ENCODE measurements at regions not wholly inside any gene's neighbourhood (a gene's known extent, or its start where the extent isn't known, plus 50 kb on each side); places are given as distances from the start of the nearest gene placed in this dataset.

GRCh38 chr10:31133792-31134310, 102.2 kb upstream of the ZNF438 start (continued):
- TF ChIP-seq IRF3 (IDR thresholded peaks at IDR 0.05; ENCODE audit: low read depth, low read length) (no peak), RFX5 (IDR thresholded peaks at IDR 0.05; ENCODE audit: low read length) (no peak), GABPA (IDR thresholded peaks at IDR 0.05; ENCODE audit: low read depth) (no peak), FOXM1 (IDR thresholded peaks at IDR 0.05; ENCODE audit: low read depth) (no peak), FOXJ3 (CRISPR knock-in tag; IDR thresholded peaks at IDR 0.05) (0 out of 2 replicates have a peak, but pooled peaks have one; percentile 67), USF2 (IDR thresholded peaks at IDR 0.05; ENCODE audit: borderline replicate concordance, low read depth, low read length) (peak; percentile 33; the same call in 1 of the 2 replicates), ELF1 (IDR thresholded peaks at IDR 0.05) (no peak), GATA2 (CRISPR knock-in tag; IDR thresholded peaks at IDR 0.05) (no peak; the same call in 1 of the 2 replicates), USF1 (IDR thresholded peaks at IDR 0.05; ENCODE audit: borderline replicate concordance, low read depth) (peak; percentile 88), ZBTB33 (IDR thresholded peaks at IDR 0.05; ENCODE audit: borderline replicate concordance, low read depth) (no peak), POLR2AphosphoS5 (IDR thresholded peaks at IDR 0.05; ENCODE audit: low read depth, low read length) (peak; percentile 42; the same call in 1 of the 2 replicates), TCF12 (IDR thresholded peaks at IDR 0.05) (no peak), RAD21 (IDR thresholded peaks at IDR 0.05; ENCODE audit: low read length) (no peak), FOSL2 (IDR thresholded peaks at IDR 0.05; ENCODE audit: borderline replicate concordance, low read depth) (no peak), MXI1 (IDR thresholded peaks at IDR 0.05; ENCODE audit: low read depth, low read length) (peak; percentile 63; the same call in 1 of the 2 replicates), NRF1 (IDR thresholded peaks at IDR 0.05; ENCODE audit: low read depth, low read length) (no peak), CHD2 (IDR thresholded peaks at IDR 0.05; ENCODE audit: low read length, partially characterized antibody) (peak; percentile 88), SMC3 (IDR thresholded peaks at IDR 0.05; ENCODE audit: low read depth, low read length) (0 out of 2 replicates have a peak, but pooled peaks have one; percentile 1), MAX (IDR thresholded peaks at IDR 0.05; ENCODE audit: low read depth) (peak; percentile 35; the same call in 1 of the 2 replicates), EZH2phosphoT487 (IDR thresholded peaks at IDR 0.05; ENCODE audit: borderline replicate concordance, low read depth) (no peak), PBX3 (IDR thresholded peaks at IDR 0.05) (peak; percentile 23; the same call in 1 of the 2 replicates), EP300 (IDR thresholded peaks at IDR 0.05; ENCODE audit: borderline replicate concordance in 1 of 2, low read depth in 1 of 2, low read length in 1 of 2) (peak in 1 of 2 experiments; percentile 44; a peak in 1 of 4 replicates), TEAD4 (IDR thresholded peaks at IDR 0.05; ENCODE audit: borderline replicate concordance, insufficient read depth) (no peak), YY1 (IDR thresholded peaks at IDR 0.05; ENCODE audit: low read depth) (no peak)
